HepG2 (cell line): ENCODE measurements at regions not wholly inside any gene's neighbourhood (a gene's known extent, or its start where the extent isn't known, plus 50 kb on each side); places are given as distances from the start of the nearest gene placed in this dataset.

Experiments used
- MLX ChIP-seq: IDR thresholded peaks from 2 replicates; pipeline ENCODE4 v1.6.1; 2016
- NFYC ChIP-seq: IDR thresholded peaks from 2 replicates; pipeline ENCODE4 v1.6.1; 2016; ENCODE audit warnings: missing genetic modification reagents, missing compliant biosample characterization
- PATZ1 ChIP-seq: sonication (generic); formaldehyde crosslinking; IDR thresholded peaks from 2 replicates; pipeline ENCODE4 v1.4.0; 2020; ENCODE audit warnings: missing genetic modification reagents
- TARDBP ChIP-seq: sonication (generic); formaldehyde crosslinking; IDR thresholded peaks from 2 replicates; pipeline ENCODE4 v1.8.0; 2022; ENCODE audit warnings: mild to moderate bottlenecking, missing genetic modification reagents
- TCF7L2 ChIP-seq: IDR thresholded peaks from 2 replicates; pipeline ENCODE4 v1.6.1; 2011; ENCODE audit warnings: mild to moderate bottlenecking, low read depth, low read length, moderate library complexity
- ZNF597 ChIP-seq: sonication (generic); formaldehyde crosslinking; IDR thresholded peaks from 2 replicates; pipeline ENCODE4 v1.5.0; 2020; ENCODE audit warnings: missing genetic modification reagents

GRCh38 chr13:111573801-111574200 lies 253.4 kb downstream of the TEX29 start:
- no peak for TF ChIP-seq ZNF597 (CRISPR knock-in tag)
- no peak for TF ChIP-seq TARDBP (CRISPR knock-in tag)
- TF ChIP-seq TCF7L2 = no peak
- TF ChIP-seq MLX (CRISPR knock-in tag) = no peak
- no peak for TF ChIP-seq NFYC (CRISPR knock-in tag)
- no peak for TF ChIP-seq PATZ1 (CRISPR knock-in tag)
